Ecto neural progenitor cell (in vitro differentiated cells): ENCODE measurements at regions not wholly inside any gene's neighbourhood (a gene's known extent, or its start where the extent isn't known, plus 50 kb on each side); places are given as distances from the start of the nearest gene placed in this dataset.
"Not testable (repeated sequence)": the region's sequence is repeated elsewhere in the genome, so short reads cannot be mapped to it uniquely, and the experiment has no call there.

Experiments used
- DNase-seq: peaks from one replicate; pipeline ENCODE4 v3.0.0-alpha.2; 2018; ENCODE audit warnings: low spot score

DNA sequence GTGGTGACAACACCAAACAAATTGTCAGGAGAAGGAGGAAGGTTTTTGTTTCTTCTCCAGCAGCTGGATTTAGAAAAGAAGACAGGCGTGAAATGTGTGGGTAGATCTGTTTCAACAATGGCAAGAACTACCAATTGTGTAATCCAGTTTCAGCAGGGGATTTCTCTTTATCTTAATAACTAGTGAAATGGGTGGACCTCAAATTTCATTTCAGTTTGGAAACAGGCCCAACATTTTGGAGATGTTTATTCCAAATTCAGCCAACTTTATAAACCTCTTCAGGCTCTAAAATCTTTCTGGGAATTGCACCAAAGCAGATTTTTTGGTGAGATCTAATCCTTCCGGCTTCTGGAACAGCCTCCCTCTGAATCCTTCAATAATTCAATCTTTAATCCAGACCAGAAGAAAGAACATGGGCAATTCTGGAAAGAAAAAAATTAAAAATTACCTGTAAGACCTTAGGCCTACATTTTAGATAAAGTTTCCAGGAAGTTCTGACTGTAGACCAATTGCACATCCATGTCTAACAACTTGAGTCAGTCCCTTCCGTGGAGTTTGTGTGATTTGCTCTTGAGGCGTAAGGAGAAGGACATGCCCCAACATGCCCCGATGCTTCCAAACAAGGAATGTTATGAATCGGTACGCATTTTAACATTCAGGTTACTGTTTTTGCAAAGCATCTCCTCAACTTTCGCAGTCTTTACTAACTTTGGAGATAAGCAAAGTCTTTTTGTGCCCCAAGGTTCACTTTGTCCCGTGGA is 423.6 kb downstream of the IRX1 start:
- no peak for DNase-seq

DNA sequence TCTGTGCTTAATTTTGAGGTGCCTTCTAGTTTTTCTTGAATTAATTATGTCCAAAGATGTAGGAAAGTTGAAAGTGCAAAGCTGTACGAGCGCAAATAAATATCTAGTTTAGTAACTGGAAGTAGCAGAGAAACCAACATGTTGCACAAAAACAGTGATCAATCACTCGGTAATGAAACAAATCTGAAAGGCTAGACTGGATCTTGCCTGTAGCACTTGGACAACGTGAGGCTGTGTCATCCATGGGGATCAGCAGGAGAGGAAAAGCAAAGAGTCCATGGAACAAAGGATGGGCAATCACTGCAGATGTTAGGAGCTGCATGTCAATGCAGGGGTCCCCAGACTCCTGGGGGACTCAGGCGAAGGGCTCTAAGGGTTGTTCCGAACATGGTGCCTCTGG is 424.2 kb downstream of the IRX1 start:
- no peak for DNase-seq

DNA sequence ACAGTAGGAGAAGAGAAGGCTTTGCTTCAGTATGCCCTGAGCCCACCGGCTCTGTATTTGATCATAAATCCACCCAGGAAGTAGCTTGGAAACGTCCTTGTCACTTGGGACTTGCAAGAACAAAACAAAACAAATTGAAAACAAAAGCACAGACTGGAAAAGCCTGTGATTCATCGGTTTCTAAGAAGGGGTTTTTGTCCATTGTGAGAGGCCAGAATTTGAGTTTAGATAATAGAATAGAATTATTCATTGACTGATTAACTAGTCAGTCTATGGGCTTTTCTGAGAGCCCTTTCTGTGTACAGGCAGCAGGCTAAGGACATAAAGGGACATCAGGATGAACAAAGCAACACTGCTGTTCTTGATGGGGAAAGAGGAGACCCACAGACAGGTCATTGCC is 424.8 kb downstream of the IRX1 start:
- DNase-seq, result no peak

DNA sequence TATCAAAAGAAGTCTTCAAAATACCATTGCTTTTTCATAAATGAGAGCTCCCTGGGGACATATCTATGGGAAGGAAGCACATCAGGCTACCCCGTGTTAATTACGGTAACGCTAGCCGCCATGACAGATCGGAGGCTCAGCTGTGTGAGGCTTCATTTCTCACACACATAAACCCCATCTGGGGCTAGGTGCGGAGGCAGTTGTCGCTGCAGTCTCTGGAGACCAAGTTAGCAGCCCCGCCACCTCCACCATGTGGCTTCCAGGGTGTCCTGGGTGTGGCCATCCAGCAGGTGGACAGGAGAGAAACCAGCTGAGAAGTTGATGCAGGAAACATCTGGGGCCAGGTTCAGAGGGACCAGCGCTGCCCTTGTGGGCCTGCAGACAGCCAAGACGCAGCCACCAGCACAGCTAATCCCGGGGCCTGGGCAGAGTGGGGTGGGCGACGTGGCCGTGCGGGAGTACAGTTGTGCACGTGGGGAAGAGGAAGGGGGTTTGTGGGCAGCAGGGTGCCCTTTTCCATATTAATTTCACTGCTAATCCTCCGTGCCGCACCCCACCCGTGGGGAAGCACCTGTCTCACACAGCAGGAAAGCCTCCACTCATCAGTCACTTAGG is 426.5 kb downstream of the IRX1 start:
- no peak for DNase-seq

DNA sequence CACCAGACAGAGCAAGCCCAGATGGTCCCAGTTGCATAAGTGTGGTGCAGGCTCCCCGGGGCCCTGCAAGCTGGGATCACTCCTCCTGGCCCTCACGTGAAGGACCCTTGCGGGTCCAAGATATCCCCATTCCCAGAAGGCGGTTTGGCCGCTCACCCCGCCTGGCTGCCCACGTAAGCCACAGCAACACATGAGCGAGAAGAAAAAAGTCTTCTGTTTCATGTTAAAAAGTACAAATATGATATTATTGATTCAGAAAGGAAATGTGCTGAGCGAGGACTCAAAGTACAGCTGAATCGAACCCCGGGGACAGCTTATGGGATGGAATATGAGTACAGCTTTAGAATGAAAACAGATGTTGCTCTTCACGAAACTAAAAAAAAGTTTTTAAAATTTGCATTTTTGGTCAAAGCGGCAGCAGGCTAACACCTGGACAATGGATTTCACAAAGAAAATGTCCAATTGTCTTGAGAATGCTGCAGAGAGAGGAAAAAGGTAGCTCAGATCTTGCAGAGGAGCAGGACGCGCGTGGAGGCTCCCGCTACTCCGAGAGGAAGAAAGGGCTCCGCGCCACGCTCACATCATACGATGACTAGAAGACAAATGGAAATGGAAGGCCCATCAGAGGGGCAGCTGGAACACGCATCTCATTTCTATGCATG is 427.6 kb downstream of the IRX1 start:
- no peak for DNase-seq

DNA sequence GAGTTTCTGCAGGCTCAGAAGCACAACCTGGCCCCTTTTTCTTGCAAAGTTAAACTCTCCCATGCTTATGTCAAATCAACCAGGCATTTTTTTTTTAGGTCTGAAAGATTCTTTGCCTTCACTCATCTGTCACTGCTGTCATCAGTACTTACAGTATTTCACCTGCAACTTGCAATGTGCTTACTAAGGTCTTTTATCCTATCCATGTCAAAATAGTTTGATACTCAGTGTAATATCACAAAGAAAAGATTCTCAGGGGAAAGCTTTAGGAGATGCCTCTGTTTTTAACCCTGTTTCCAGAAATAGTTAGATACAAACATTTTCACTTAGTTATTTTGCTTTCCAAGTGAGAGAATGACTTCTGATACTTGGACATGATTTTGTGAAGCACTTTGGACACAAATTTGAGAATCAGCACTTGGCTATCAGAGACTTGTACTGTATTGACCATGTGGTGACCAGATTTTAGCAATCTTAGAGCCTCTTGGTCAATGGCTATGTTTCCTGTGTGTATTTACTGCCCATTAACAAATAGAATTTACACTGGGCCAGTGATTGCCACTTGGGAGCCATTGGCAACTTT is 428.2 kb downstream of the IRX1 start:
- DNase-seq, result no peak

DNA sequence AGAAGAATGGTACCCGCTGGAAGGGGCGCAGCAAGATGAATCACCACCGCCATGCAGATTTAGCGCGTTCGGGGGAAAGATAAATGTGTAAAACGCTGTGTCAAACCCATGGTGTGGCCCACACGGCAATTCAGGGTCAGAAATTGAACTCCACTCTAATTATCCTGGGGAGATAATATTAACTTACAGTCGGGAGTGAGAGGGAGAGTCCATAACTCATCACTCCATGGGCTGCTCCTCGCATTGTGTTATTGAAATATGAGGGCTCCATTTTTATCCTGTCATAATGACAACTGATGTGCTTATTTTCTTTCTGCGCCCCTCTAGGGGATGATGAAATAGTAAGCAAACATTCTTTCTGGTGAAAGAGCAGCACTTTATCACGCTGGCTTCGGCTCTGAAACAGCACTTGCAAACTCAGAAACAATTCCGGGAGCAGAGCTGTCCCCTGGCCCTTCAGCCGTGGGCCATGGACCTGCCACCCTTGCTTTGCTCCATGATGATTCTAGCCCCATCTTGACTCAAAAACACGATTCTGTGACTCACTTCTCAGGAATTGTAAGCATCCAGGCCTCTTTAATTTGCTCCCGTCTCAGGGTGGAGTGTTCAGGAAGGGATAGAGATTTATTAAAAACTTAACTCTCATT is 431.6 kb downstream of the IRX1 start:
- no peak for DNase-seq

DNA sequence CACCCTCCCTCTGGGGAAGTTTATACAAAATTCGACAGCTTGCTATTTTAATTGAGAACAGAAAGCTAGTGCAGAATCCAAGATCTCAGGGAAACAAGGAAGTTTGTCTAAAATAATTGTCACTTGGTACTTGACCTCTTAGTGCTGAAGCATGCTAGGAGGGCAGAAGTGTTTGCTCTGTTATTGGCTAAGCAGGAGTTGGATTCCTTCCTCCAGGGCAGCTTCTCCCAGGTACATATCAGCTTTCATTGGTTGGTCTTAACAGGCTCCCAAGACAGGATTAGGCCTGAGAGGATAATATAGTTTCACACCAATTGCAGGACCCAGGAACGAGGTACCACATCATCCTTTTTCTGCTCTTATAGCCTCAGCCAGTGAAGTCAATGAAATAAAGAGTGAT is 432.8 kb downstream of the IRX1 start:
- DNase-seq, result no peak

DNA sequence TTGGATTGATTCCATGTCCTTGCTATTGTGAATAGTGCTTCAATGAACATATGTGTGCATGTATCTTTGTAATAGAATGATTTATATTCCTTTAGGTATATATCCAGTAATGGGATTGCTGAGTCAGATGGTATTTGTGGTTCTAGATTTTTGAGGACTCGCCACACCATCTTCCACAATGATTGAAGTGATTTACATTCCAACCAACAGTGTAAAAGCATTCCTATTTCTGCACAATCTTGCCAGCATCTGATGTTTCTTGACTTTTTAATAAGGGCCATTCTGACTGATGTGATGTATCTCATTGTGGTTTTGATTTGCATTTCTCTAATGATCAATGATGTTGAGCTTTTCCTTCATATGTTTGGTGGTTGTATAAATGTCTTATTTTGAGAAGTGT is 437.9 kb downstream of the IRX1 start:
- not testable (repeated sequence) for DNase-seq

DNA sequence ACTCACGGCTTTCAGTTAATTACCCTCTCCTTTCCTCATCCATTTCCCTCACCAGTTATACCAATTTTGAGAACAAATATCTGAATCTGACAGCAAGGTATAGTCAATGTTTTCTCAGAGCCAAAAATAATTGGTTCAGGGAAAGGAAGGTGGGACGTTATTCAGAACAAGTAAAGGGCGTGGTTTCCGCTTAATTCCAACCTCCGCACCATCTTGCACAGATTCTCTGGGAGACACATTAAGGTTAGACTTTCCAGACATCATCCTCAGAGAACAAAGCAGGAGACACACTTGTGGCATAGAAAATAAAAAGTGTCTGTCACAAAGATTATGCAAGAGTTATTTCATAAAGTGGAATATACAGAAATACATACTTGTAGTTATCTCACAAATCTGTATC is 441.2 kb downstream of the IRX1 start:
- DNase-seq, result no peak

DNA sequence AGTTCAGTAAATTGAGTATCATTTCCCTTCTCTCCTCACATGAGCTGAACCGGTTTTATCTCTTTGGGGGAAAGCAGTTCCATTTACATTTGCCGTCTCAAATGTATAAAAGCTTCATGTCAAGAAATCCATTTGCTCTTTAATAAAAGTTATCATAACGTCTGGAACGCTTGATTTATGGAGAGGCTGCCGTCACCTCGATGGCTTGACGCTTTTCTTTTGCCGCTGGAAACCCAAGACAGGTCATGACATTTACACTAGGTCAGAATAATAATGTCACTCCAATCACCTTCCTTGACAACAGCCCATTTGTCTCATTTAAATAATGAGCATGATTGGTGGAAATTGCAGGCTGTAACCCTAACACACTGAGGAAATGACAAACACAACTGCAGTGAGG is 443.4 kb downstream of the IRX1 start:
- DNase-seq, result no peak

DNA sequence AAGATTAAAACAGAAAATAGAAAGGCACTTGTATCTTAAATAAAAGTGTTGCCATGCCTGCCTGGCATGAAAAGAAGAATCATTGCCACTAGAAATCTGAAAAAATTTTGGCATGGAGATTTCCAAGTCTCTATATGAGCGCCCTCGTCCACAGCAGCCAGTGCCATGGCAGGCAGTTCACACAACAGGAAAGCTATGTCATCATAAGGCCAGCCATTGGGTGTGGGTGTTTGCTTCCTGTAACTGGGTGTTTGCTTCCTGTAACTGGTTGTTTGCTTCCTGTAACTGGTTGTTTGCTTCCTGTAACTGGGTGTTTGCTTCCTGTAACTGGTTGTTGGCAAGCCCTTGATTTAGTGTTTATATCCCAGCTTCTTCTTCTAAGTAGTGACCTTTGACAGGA is 446.7 kb downstream of the IRX1 start:
- no peak for DNase-seq

DNA sequence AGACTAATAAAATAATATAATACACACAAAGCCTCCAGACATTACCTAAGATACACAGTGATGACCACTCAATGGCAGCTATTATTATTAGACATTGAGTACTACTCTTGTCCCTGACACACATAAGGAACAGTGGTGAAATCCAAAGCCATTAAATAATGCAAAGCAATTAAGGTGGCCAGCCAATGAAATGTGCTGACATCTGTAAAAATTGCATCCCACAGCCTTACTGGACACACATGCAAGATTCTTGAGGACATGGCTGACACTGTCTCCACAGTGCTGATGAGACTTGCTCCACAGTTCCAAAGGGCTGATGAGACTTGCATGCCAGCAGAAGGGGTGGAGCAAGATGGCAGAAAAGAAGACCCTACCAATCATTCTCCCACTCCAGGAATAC is 447.5 kb downstream of the IRX1 start:
- DNase-seq, result no peak

DNA sequence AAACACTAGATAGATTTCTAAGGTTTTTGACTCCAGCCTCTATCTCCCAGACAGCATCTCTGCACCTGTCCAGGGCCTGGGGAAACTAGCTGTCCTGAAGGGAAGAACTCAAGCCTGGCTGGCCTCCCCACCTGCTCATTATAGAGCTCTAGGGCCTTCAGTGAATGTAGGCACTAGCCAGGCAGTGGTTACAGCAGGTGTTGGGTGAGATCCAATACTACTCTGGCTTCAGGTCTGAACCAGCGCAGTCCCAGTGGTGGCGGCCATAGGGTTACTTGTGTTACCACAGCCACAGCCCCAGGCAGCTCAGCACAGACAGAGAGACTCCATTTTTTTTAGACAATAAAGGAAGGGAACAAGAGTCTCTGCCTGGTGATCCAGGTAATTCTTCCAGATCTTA is 449.2 kb downstream of the IRX1 start:
- DNase-seq, result no peak

DNA sequence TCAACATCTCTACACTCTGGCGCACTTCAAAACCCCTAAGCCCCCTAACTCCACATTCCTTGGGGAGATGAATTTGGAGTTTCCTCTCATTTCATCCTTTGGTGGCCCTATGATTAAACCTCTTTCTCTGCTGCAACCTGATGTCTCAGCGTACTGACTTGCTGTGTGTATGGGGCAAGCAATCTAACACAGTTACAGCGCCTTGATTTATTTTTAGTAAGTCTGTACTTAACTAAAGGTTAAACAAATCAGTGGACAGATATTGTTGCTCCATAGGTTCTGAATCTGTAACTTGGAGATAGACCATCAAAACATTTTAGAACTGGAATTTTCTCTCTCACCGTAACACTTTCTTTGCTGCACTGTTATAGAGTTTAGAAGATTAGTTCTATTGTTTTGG is 452.8 kb downstream of the IRX1 start:
- no peak for DNase-seq

DNA sequence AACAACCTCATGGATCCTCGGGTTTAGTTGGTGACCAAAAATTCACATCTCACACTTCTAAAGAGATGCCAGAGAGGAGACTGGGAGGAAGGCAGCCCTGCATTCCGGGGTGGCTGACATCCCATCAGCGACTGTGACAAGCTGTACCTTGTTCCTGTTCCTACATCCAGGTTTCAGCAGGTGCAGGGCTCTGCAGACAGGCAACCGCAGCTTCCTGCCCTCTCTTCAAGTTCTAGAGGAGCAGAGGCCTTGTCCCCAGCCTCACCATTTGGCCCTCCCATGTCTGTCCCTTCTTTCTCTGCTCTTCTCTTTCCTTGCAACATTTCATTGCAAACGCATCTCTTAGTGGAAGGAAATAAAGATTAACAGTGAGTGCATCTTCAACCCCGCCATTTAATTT is 454.6 kb downstream of the IRX1 start:
- no peak for DNase-seq

DNA sequence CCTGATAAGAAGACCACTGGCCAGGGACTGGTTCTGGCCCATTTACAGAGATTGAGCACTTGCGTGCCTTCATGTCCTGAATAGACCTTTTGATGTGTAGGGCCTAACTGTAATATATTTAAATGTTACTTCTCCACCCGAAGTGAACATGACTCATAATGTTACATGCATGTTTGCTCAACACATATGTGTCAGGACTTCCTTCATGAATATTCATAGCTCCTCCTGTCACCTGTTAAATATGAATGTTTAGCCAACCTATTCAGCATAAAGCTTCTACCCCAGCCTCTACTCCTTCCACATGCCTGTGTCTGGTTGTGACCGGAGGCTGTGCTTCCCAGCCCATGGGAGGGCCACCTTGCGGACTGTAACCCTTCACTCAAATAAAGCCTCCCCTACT is 457.5 kb downstream of the IRX1 start:
- no peak for DNase-seq

DNA sequence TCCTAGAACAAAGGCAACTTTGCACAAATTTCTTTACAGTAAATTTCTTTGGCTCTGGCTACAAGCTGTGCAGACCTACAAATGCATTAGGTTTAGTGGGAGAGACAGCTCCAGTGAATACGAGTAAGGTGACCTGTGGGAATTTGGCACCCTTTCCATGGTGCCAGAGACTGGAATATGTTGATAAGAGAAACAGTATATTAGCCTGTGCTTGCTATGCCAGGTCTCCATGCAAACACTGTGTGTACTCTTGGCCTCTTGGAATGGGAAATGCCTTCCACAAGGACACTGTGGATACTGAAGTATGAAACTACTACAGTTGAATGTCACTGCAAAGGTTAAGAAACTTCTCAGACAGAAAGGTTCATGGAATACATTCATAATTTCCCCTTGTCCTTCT is 458.5 kb downstream of the IRX1 start:
- DNase-seq, result no peak

DNA sequence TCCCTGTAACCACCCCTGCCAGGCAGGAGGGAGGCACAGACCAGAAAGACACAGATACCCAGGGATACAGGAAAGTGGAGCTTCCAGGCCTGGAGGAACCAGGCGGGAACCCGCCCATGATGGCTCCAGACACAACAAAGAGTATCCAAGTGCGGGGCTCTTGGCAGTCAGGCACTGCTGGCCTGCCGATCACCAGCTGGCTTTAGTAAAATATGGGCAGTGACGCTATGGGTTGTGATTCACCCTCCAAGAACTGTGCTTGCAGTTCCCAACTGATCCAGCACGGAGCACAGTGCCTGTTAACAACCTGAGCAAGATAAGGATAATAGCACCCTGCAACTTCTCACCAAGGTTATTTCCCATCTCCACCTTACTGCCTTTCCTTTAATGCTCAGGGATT is 463.3 kb downstream of the IRX1 start:
- DNase-seq, result no peak

DNA sequence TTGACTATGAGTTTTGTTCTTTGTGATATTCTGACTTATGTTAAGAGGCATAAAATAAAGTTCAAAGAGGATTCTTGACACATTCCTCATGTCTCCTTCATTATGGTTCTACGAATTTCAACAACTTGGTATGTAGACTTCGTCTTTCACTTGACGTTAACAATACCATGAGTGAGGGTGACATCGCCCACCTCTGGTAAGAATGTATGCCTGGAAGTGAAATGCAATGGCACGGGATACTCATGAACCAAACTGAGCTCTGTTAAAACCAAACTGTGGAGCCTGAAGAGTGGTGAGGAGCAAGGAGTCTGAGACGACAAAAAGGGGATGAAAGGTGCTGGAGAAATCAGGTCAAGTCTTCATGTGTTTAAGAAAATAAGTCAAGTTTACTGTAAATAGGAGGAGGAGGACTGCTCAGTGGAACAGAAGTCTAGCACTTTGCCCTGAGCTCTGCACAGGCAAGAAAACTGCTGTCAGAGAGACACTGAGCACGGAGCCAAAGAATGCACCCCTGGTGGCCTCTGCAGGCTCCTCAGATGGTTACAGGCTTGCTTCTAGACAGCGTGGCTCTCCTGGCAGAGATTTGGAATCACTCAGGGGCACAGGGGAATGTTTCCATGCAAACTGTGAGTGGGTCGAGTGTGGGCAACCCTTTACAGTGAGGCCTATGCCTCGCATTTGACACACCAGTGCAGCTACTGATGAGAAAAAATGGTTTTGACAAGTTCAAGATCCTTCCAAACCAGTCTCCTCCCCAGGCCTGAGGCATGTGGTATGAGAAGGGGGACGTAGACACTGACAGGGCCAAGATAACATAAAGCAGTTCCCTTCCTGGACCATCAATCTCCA is 470.1 kb downstream of the IRX1 start:
- no peak for DNase-seq

DNA sequence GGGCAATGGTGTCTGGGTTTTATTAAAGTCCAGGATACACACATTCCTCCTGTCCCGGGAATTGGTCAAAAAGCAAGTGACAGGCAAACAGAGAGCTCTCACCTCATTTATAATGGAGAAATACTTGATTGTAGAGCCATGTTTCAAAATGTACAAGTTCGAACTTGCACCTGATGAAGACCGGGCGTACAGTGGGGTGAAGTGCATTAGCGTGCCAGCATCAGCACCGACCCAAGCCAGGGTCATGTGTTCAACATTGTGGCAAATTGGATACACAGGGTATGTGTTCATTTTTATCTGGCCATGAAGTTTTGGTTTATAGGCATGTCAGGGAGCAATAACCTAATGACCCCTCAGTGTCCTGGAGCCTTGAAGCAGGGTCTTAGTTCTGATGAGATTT is 472.5 kb downstream of the IRX1 start:
- no peak for DNase-seq

DNA sequence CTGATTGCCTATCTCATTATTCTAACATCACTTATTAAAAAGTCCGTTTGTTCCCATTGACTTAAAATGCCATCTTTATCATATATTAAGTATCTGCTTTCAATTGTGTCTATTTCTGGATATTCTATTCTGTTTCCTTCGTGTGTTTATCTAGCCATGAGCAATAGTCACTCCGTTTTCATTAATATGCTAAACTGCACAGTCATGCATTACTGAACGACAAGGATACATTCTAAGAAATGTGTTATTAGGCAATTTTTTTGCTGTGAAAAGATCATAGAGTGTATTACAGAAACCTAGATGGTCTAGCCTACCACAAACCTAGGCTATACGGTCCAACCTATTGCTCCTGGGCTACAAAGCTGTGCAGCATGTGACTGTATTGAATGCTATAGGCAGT is 482.9 kb downstream of the IRX1 start:
- no peak for DNase-seq
